ENCODE measurements at regions not wholly inside any gene's neighbourhood (a gene's known extent, or its start where the extent isn't known, plus 50 kb on each side); places are given as distances from the start of the nearest gene placed in this dataset.

DNA sequence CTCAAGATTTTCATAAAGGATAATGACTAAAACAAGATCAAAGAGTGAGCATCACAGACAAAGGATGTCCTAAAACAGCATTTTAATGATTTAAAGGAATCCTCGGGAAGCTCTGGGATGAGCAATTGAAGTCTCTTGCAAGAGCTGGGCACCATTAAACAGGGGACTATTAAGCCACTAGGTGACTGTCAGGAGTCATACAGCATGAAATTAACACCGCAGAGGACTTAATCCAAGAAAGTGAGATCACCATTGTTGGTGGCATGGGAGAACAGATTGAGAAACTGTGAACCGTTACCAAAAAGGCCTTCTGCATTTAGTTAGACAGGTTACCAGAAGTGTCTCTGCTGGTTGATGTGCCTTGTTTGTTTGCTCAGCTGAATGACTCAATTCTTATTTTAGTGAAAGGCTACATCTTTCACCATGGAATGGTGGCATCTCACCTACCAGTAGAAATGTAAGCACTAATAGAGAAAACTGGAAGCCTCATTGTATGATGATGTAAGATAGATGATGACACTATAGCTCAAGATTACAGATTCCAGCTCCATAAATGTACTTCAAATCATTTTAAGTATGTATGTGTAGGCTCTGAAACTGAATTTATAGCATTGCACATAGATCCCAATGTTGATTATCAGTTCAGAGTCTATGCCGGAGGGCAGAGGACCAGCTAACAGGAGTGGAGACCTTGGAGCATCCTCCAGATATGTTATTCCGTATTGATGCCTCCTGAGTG, 427.6 kb downstream of the SUCLG1 start:
- H3K4me3 ChIP-seq (ENCODE audit: low read depth, low read length), result no peak overlapping the region
- DNase-seq (ENCODE audit: low read depth), result no peak
- TF ChIP-seq, protein P1, sequence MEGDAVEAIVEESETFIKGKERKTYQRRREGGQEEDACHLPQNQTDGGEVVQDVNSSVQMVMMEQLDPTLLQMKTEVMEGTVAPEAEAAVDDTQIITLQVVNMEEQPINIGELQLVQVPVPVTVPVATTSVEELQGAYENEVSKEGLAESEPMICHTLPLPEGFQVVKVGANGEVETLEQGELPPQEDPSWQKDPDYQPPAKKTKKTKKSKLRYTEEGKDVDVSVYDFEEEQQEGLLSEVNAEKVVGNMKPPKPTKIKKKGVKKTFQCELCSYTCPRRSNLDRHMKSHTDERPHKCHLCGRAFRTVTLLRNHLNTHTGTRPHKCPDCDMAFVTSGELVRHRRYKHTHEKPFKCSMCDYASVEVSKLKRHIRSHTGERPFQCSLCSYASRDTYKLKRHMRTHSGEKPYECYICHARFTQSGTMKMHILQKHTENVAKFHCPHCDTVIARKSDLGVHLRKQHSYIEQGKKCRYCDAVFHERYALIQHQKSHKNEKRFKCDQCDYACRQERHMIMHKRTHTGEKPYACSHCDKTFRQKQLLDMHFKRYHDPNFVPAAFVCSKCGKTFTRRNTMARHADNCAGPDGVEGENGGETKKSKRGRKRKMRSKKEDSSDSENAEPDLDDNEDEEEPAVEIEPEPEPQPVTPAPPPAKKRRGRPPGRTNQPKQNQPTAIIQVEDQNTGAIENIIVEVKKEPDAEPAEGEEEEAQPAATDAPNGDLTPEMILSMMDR (IDR thresholded peaks at IDR 0.05; ENCODE audit: control insufficient read depth, extremely low read depth, insufficient read depth), result no peak

DNA sequence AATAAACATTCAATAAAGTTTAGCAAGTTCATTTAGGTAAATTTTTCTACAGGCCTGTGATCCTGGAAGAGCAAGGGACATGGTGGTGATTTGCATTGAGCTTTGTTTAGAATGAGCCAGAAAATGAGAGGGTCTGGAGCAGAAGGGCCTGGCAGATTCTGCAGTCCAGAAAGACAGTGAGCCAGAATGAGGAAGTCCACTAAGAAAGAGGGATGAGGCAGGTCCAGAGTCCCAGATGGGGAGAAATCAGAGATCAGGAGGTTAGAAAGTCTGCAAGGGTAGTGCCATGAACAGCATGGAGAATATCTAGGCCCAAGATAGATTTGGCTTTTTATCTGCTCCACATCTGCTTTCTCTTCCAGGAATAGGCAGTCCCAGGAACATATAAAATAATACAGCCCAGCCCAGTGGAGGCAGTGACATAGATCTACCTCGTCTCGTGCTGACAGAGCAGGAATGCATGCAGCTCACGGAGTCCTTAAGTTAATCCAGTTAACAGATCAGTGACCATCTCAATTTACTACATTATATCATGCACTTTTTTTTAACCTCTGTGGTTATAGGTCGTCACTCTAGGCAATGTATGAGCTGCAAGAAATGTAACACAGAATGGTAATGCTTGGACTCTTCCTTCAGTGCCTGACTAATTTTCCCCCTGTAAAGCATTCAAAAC, 429.0 kb downstream of the SUCLG1 start:
- TF ChIP-seq, protein P1 (IDR thresholded peaks at IDR 0.05; ENCODE audit: control insufficient read depth, extremely low read depth, insufficient read depth), result no peak
- no peak for DNase-seq (ENCODE audit: low read depth)

DNA sequence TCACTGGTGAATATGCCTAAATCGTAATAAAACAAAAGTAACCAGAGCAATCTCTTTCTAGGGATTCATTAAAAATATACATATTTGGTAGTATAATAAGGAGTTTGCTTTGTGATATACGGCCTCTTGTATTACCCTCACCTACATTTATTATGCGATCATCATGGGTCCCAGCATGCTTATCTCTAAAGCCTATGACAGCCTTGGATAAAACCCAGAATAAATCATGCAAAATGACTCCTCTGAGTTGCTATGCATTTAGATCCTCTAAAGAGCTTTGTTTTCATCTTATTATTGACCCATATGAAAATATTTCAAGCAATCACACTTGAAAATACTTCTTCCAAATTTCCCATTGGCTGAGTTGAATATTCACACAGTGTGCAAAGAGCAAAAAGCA, 432.3 kb downstream of the SUCLG1 start:
- no peak for DNase-seq (ENCODE audit: low read depth)
- TF ChIP-seq, protein P1 (IDR thresholded peaks at IDR 0.05; ENCODE audit: control insufficient read depth, extremely low read depth, insufficient read depth), result no peak
- H3K4me3 ChIP-seq (ENCODE audit: low read depth, low read length), result no peak overlapping the region

More for the DNA sequence above, 429.0 kb downstream of the SUCLG1 start:
- no peak overlapping the region for H3K4me3 ChIP-seq (ENCODE audit: low read depth, low read length)

DNA sequence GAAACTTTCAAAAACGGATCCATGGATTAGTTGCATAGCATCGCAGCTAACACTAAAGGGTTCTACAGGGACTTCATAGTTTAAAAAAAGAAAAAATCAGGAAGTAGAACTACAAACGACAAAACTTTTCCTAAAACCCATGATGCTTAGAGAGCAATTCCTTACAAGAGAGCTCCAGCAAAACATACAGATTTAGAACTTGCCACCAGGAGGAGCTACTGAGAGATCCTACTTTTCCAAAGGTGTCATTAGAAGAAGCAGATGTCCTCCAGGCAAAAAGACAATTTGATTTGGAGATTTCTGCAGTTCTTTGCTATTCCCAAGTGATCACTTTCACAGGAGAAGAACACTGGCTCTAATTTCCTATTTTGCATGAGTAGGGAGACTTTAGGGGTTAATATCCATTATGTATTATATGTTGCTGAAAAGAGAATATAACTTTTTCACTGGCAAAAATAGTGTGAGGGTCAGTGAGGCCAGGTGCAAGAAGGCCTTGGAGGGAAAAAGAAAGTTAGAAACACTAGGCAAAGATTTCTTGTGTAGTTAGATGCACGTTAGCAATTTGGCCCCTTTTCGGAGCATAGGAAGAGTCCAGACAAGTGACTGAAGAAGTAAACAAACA, 436.2 kb downstream of the SUCLG1 start:
- TF ChIP-seq, protein P1 (IDR thresholded peaks at IDR 0.05; ENCODE audit: control insufficient read depth, extremely low read depth, insufficient read depth), result peak; percentile 61
- peak; percentile 23 for DNase-seq (ENCODE audit: low read depth)
- no peak overlapping the region for H3K4me3 ChIP-seq (ENCODE audit: low read depth, low read length)

DNA sequence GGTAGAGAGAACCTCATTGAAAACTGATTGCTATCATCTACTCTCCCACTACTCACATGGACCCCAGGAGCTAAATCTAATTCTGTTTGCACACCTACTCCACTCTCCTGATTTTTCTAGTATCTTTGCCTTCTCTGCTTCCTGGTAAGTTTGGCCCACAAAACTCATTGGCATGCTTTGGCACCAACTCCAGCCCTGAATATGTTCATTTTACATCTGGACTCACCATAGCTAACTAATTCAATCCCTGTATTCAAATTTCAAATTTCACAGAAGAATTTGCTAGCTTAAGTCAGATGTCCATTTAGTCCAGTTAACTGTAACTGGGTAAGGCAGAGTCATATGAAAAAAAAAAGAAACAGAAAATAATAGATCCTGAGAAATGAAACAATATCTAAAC, 442.1 kb downstream of the SUCLG1 start:
- DNase-seq (ENCODE audit: low read depth), result no peak
- TF ChIP-seq, protein P1 (IDR thresholded peaks at IDR 0.05; ENCODE audit: control insufficient read depth, extremely low read depth, insufficient read depth), result no peak
- H3K4me3 ChIP-seq (ENCODE audit: low read depth, low read length), result no peak overlapping the region

DNA sequence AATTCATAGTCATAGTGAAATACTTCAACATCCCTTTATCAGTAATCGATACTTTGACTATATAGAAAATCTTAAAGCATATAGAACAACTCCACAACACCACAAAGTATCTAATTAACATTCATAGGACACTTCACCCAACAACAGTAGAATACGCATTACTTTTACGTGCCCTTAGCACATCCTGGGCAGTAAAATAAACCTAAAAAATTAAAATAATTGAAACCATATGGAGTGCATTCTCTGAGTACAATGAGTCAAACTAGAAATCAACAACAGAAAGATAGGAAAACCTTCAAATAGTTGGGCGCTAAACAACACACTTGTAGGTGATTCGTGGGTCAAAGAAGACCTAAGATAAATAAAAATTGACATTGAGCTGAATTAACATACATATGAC, 442.9 kb downstream of the SUCLG1 start:
- TF ChIP-seq, protein P1 (IDR thresholded peaks at IDR 0.05; ENCODE audit: control insufficient read depth, extremely low read depth, insufficient read depth), result no peak
- no peak overlapping the region for H3K4me3 ChIP-seq (ENCODE audit: low read depth, low read length)
- no peak for DNase-seq (ENCODE audit: low read depth)
